Endothelial cell of umbilical vein (primary cell): ENCODE measurements at regions not wholly inside any gene's neighbourhood (a gene's known extent, or its start where the extent isn't known, plus 50 kb on each side); places are given as distances from the start of the nearest gene placed in this dataset.

Source experiments
- BruUV-seq: library from RNA; stranded (reverse); fragments of 400-500 nt; replicated peaks from 2 replicates; lab custom pipeline; 2021; lab: Mats Ljungman, UMichigan
- CTCF ChIA-PET: fragments of 300-600, 350-600 bp; sonication (Branson Sonifier 250); formaldehyde crosslinking; loops from one replicate; lab custom pipeline; 2021; ENCODE audit warnings: antibody characterized with exemption, inconsistent platforms; lab: Charles Lee
- POLR2A ChIA-PET: fragments of 300-600, 350-600 bp; sonication (Branson Sonifier 250); formaldehyde crosslinking; loops from one replicate; lab custom pipeline; 2021; ENCODE audit warnings: antibody characterized with exemption, inconsistent platforms; lab: Charles Lee
- DNase-seq: peaks from one replicate; pipeline ENCODE4 v3.0.0-alpha.2; 2011; ENCODE audit warnings: low read depth, low spot score
- FAIRE-seq: peaks from 2 replicates; lab custom pipeline; 2011; peaks lifted over from hg19 to GRCh38; lab: Jason Lieb, UNC
- H2AFZ ChIP-seq: 2 replicates; pipeline ENCODE4 v1.6.0; 2012; ENCODE audit warnings: low read depth, low read length, control low read depth, inconsistent platforms
- H3K27ac ChIP-seq: 2 replicates; pipeline ENCODE4 v1.5.1; 2011; ENCODE audit warnings: low read depth, mild to moderate bottlenecking, control low read depth, low read length, moderate library complexity; ENCODE audit not compliant: insufficient read depth
- H3K27me3 ChIP-seq, 2 experiments: 2 replicates each; pipeline versions ENCODE4 v1.6.0 to v1.6.1; 2011; ENCODE audit warnings: low read length in 2 of 2, mixed read lengths in 1 of 2; ENCODE audit not compliant: control insufficient read depth in 2 of 2, insufficient read depth in 2 of 2
- H3K36me3 ChIP-seq, 2 experiments: 2 replicates in 1 of 2; 3 replicates in 1 of 2; pipeline ENCODE4 v1.5.1; 2011; ENCODE audit warnings: low read length in 2 of 2, mild to moderate bottlenecking in 1 of 2, moderate library complexity in 1 of 2; ENCODE audit not compliant: control insufficient read depth in 2 of 2, insufficient read depth in 2 of 2; ENCODE audit errors: extremely low read depth in 1 of 2
- H3K4me1 ChIP-seq: 3 replicates; pipeline ENCODE4 v1.5.1; 2011; ENCODE audit warnings: mild to moderate bottlenecking, low read length; ENCODE audit not compliant: control insufficient read depth, insufficient read depth; ENCODE audit errors: extremely low read depth
- H3K4me2 ChIP-seq: 2 replicates; pipeline ENCODE4 v1.6.1; 2011; ENCODE audit warnings: low read length, control low read depth, mixed read lengths; ENCODE audit not compliant: insufficient read depth
- H3K4me3 ChIP-seq, 3 experiments: fragments of 200-600 bp in 1 of 3; sonication (generic), shearing (Covaris generic) in 1 of 3; replicated peaks in 1 of 3; 2 replicates each; pipeline ENCODE4 v1.5.1; 2011 to 2016; ENCODE audit warnings: control low read depth in 3 of 3, low read length in 3 of 3, mild to moderate bottlenecking in 2 of 3, inconsistent platforms in 1 of 3, low read depth in 1 of 3, moderate library complexity in 1 of 3; ENCODE audit not compliant: insufficient read depth in 1 of 3
- H3K79me2 ChIP-seq: 2 replicates; pipeline ENCODE4 v1.6.0; 2012; ENCODE audit warnings: low read length, inconsistent platforms; ENCODE audit not compliant: control insufficient read depth, insufficient read depth
- H3K9ac ChIP-seq: replicated peaks from 2 replicates; pipeline ENCODE3; 2011; ENCODE audit warnings: low read length, control low read depth; ENCODE audit not compliant: insufficient read depth; ENCODE audit errors: extremely low read depth
- H3K9me1 ChIP-seq: replicated peaks from 3 replicates; pipeline ENCODE4 v1.6.0; 2011; ENCODE audit warnings: mild to moderate bottlenecking, low read length; ENCODE audit not compliant: control insufficient read depth, insufficient read depth; ENCODE audit errors: extremely low read depth
- H3K9me3 ChIP-seq: replicated peaks from 2 replicates; pipeline ENCODE4 v1.5.1; 2012; ENCODE audit warnings: low read length, inconsistent platforms; ENCODE audit not compliant: control insufficient read depth, insufficient read depth
- H4K20me1 ChIP-seq: replicated peaks from 2 replicates; pipeline ENCODE3; 2011; ENCODE audit warnings: mild to moderate bottlenecking, low read length; ENCODE audit not compliant: control insufficient read depth, insufficient read depth; ENCODE audit errors: extremely low read depth
- EZH2 ChIP-seq: IDR thresholded peaks from 2 replicates; pipeline ENCODE4 v1.6.1; 2012; ENCODE audit warnings: borderline replicate concordance, low read depth, mild to moderate bottlenecking, moderate library complexity, low read length, inconsistent platforms; ENCODE audit not compliant: severe bottlenecking
- FOS ChIP-seq: IDR thresholded peaks from 2 replicates; pipeline ENCODE4 v1.6.1; 2011; ENCODE audit warnings: mild to moderate bottlenecking, low read length, moderate library complexity, borderline replicate concordance; ENCODE audit not compliant: insufficient read depth
- GATA2 ChIP-seq: IDR thresholded peaks from 2 replicates; pipeline ENCODE4 v1.7.0; 2011; ENCODE audit warnings: low read depth, mild to moderate bottlenecking, moderate library complexity, mixed read lengths, low read length; ENCODE audit not compliant: insufficient read length, insufficient read depth
- JUN ChIP-seq: IDR thresholded peaks from 2 replicates; pipeline ENCODE4 v1.6.1; 2011; ENCODE audit warnings: borderline replicate concordance, low read depth; ENCODE audit not compliant: insufficient read length, insufficient read depth
- MYC ChIP-seq: IDR thresholded peaks from one replicate; pipeline ENCODE4 v1.6.1; 2011; ENCODE audit warnings: mild to moderate bottlenecking, low read depth, low read length
- POLR2A ChIP-seq: IDR thresholded peaks from 2 replicates; pipeline ENCODE4 v1.6.1; 2012; ENCODE audit warnings: low read depth, mild to moderate bottlenecking, control low read depth, low read length
- POLR2AphosphoS5 ChIP-seq: IDR thresholded peaks from 2 replicates; pipeline ENCODE4 v1.6.1; 2012; ENCODE audit warnings: low read depth, mild to moderate bottlenecking, control low read depth, low read length, moderate library complexity; ENCODE audit not compliant: insufficient read depth
- dilution Hi-C: fragments of 300-500 bp; cut with MboI; formaldehyde crosslinking; loops from one replicate; pipeline ENCODE4 v1.15.0; 2019; ENCODE audit warnings: low sequenced_read_pairs; ENCODE audit not compliant: extremely low pct_ligation_motif_present
- intact Hi-C: fragments of 100-400 bp; cut with micrococcal nuclease; formaldehyde crosslinking; loops from one replicate; pipeline ENCODE4 v1.10.0; 2022
- TF ChIP-seq, protein P1 (sequence below), 2 donors: IDR thresholded peaks; 1 replicate in 1 of 2; 2 replicates in 1 of 2; pipeline ENCODE4 v1.5.1; 2011; ENCODE audit warnings: low read length in 2 of 2, mild to moderate bottlenecking in 2 of 2, moderate library complexity in 2 of 2, control low read depth in 1 of 2, inconsistent platforms in 1 of 2, low read depth in 1 of 2; ENCODE audit not compliant: insufficient read depth in 1 of 2; ENCODE audit errors: extremely low read depth in 1 of 2
- TF ChIP-seq, protein P2 (sequence below): IDR thresholded peaks from 2 replicates; pipeline ENCODE4 v1.6.1; 2011; ENCODE audit not compliant: insufficient read depth, insufficient read length

DNA sequence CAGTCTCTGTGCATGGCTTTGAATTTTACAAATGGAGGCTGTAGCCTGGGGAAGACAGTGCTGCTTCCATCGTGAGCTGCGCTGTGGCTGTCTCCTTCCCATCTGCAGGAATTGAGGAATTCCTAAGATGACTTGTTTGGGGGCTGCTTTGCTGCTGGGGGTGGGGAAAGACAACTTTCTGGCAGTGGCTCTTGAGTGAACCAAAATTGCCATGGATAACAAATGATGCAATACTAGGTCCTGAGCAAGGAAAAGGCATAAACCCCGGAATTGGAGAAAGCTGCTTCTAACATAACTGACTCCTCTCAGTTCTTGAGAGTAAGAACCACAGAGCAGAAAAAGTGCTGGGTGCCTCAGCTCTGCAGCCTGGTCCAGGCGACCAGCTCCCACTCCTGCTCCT lies 245.0 kb upstream of the RPL38 start:
- BruUV-seq, result no TSS peak
- intact Hi-C loops, result loop anchor here (5.0 kb wide), 1 partner anchor 531 kb away; no protein-coding TSS in a partner anchor

More for the DNA sequence above, 245.0 kb upstream of the RPL38 start:
- Histone ChIP-seq H3K4me1 (no peaks in the 10 kb centered on the region), H3K27me3 (no peaks in the 10 kb centered on the region), H3K9me1 (no peaks in the 10 kb centered on the region), H3K4me3 (no peak overlapping the region), H3K9ac (no peak overlapping the region), H3K27ac (no peak overlapping the region), H3K4me2 (no peak overlapping the region), H3K79me2 (no peaks in the 10 kb centered on the region), H4K20me1 (no peaks in the 10 kb centered on the region), H3K9me3 (no peaks in the 10 kb centered on the region), H3K36me3 (no peaks in the 10 kb centered on the region), H2AFZ (no peak overlapping the region)
- DNase-seq, result no peak
- no peak for FAIRE-seq
- ChIA-PET CTCF (no interaction called here), POLR2A (no interaction called here)
- dilution Hi-C loops, result no loop called here
- TF ChIP-seq, protein P1, sequence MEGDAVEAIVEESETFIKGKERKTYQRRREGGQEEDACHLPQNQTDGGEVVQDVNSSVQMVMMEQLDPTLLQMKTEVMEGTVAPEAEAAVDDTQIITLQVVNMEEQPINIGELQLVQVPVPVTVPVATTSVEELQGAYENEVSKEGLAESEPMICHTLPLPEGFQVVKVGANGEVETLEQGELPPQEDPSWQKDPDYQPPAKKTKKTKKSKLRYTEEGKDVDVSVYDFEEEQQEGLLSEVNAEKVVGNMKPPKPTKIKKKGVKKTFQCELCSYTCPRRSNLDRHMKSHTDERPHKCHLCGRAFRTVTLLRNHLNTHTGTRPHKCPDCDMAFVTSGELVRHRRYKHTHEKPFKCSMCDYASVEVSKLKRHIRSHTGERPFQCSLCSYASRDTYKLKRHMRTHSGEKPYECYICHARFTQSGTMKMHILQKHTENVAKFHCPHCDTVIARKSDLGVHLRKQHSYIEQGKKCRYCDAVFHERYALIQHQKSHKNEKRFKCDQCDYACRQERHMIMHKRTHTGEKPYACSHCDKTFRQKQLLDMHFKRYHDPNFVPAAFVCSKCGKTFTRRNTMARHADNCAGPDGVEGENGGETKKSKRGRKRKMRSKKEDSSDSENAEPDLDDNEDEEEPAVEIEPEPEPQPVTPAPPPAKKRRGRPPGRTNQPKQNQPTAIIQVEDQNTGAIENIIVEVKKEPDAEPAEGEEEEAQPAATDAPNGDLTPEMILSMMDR (IDR thresholded peaks at IDR 0.05; ENCODE audit: extremely low read depth in 1 of 2, insufficient read depth in 1 of 2, low read depth in 1 of 2, low read length in 2 of 2), result no peak
- no peak for TF ChIP-seq GATA2
- no peak for TF ChIP-seq JUN
- TF ChIP-seq FOS, result no peak
- TF ChIP-seq, protein P2, sequence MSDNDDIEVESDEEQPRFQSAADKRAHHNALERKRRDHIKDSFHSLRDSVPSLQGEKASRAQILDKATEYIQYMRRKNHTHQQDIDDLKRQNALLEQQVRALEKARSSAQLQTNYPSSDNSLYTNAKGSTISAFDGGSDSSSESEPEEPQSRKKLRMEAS, result no peak
- no peak for TF ChIP-seq EZH2
- TF ChIP-seq POLR2AphosphoS5, result no peak
- no peak for TF ChIP-seq POLR2A
- TF ChIP-seq MYC, result no peak
